HG02884 (cell line): ENCODE measurements at regions not wholly inside any gene's neighbourhood (a gene's known extent, or its start where the extent isn't known, plus 50 kb on each side); places are given as distances from the start of the nearest gene placed in this dataset.

Experiments used
- ATAC-seq: cut with Tn5 transposase; IDR thresholded peaks from one replicate; pipeline ENCODE4 v1.9.1; 2021; ENCODE audit warnings: mild to moderate bottlenecking, moderate library complexity; ENCODE audit not compliant: unreplicated experiment

DNA sequence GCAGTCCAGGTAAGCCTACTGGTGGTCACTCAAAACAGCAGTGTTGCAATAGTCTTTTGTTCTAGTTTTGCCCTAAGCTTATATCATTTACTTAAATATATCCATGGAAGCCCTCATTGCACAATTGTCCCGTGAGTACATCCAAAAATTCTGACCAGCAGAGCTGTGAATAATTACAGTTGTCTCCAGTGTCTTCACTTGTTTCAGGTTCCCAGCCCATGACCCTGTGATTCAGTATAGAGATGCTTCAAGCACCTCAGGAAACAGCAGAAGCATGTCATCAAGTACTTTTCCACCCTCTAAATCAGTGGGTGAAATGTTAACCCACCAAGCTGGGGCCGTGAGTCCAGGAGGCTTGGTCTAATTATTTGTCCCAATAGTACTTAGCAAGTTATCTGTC lies 214.9 kb upstream of the RPS6KA3 start:
- no peak for ATAC-seq

DNA sequence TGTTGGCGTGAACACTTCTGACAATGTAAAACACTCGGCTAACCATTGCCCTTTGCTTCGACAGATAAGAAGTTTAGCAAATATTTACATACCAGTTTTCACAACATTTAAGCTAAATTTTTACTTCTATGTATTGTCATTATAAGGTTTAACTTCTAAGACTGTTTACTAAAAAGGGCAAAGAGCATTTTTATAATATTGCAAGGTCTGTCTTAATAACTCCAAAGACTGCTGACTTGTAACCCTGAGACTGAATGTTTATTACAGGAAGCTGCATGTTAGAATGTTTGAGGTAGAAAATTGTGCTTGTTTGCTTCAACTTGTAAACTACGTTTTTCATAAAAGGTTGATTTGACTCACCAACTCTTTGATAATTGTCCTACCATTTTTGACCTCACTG lies 213.2 kb upstream of the RPS6KA3 start:
- ATAC-seq, result no peak

- no peak for ATAC-seq
Measured at GRCh38 chrX:20479048-20479447, 212.3 kb upstream of the RPS6KA3 start.

DNA sequence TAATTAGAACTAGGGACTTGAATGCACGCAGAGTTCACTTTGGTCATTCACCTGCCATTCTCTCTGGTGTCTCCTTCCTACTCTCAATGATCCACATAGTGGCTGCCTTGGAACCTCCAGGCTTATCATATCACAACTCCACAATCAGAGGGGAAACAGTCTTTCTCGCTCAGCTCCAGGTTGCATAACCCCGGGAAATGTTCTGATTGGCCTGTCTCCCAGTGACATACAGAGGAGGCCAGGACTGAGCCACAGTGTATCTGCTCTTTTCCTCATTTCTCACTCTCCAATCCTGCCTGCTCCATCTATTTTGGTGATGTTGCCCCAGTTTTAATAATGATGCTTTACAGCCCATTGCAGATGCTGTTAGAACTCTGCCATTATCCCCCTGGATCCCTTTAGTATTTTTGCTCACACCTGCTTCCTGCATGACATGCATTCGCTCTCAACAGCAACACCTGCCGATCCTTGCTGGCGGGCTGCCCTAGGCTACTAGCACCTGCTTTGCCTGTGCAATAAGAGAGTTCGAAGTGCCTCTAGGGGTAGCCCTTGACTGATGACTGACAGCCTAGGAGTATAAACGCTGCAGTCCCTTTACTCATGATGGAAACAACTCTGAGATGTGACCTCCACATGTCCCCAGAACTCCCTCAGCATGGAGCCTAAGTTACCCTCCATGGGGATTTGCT lies 211.3 kb upstream of the RPS6KA3 start:
- ATAC-seq, result no peak

DNA sequence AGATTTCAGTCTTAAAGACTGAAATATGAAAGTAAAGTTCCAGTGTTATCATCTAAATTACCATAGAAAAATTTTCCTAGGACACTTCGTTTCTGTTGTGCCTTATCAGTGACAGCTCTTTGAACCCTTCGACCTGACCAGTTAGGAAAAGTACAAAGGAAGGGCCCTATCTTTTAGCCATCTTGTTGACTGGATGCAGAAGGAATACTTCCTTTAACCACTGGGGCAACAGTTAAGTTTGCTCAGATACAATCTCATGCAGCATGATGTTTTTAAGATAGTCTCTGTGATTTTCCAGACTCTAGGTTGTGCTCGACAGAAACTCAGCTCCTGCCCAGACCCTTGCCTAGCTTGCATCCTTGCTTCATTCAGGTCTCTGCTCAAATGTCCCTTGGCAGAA lies 210.5 kb upstream of the RPS6KA3 start:
- ATAC-seq, result no peak

DNA sequence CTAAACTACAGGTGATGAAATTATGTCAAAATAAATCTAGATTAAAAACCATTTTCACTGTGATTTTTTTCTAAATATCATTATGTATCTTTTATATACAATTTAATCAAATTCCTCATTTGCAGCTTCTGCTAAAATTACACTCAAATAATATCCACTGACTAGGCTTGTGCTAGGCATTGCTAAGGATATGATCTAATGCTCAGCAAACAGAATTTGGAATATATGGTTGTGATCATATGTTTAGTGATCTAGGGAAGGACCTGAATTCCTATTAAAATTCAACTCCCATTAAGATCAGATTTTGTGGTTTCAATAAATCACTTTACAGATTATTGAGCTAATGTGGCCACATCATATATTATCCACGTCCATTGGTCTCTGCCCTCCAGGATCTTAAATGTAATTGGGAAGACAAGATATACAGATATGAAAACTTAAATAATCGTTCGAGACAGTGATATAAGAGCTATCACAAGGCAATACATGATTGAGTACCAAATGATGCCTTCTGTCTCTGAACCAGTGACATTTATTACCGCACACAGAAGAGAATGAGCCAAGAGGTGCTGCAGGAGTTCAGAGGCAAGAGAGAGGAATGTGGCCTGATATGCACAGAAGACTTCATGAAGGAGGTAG lies 206.0 kb upstream of the RPS6KA3 start:
- no peak for ATAC-seq

DNA sequence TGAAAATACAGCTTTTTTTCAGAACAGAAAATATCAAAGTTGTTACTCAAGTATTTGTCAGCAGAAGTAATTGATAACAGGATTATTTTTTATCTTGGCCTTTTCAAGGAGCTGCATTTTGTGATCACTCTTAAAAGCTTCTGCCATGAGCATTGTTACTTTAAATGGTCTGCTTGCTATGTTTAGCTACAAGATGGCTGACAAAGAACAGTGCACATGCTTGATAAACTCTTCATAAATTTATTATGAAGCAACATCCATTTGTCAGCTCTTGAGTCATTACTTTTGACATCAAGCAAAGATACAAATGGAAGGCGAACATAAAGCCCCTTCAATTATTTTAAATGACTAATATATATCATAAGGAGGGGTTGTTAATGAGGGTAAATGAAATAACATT lies 205.4 kb upstream of the RPS6KA3 start:
- ATAC-seq, result no peak

- no peak for ATAC-seq
Measured at GRCh38 chrX:20471483-20471882, 204.8 kb upstream of the RPS6KA3 start.

GRCh38 chrX:20463296-20464075 lies 196.8 kb upstream of the RPS6KA3 start:
- ATAC-seq, result no peak

- no peak for ATAC-seq
Measured at GRCh38 chrX:20461576-20461975, 194.9 kb upstream of the RPS6KA3 start.

DNA sequence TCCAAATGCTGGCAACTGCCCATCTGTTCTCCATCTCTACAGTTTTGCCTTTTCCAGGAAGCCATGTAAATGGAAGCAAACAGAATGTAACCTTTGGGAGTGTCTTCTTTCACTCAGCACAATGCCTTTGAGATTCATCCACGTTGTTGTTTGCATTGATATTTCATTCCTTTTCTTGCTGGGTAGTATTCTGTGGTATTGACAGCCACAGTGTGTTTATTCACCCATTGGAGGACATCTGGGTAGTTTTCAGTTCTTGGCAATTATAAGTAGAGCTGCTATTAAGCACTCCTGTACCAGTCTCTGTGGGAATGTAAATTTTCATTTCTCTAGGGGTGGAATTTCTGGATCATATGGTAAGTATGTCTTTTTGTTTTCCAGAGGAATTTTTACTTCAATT lies 194.3 kb upstream of the RPS6KA3 start:
- ATAC-seq, result no peak

DNA sequence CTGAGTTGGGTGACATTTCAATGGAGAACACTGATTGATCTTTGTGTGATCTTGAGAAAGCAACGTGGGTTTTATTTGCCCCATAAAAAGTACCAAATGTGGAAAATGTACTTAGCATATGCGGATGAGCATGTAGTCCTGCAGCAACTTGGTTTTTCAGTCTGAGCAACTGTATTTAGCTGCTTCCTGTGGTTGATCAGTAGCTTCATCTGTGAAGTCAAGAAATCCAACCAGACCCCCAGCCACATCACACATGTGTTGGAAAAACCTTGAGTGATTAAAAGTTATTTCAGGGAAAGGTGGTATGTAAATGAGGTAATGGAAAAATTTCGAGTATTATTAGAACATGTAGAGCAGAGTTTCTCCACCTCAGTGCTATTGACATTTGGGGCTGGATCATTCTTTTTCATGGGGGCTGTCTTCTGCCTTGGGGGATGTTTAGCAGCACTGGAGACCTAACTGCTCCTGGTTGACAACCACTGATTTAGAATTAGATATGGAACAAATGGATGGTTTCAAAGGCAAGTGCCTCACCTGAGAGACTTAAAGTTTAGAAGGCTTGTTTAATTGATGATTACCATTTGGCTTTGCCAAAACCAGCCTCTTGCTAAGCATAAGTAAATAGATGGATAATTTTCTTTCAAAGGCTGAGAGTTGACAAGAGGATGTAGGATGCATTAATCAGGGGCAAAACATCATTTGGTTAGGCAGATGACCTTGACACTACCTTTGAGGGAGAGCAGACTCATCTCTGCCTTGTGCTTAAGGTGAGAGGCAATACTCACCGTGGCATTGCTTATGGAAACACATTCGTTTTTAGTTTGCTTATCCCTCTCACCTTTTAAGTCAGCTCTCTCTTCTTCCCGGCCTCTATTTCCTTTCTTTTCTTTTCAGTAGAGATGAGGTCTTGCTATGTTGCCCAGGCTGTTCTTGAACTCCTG lies 193.0 kb upstream of the RPS6KA3 start:
- no peak for ATAC-seq

DNA sequence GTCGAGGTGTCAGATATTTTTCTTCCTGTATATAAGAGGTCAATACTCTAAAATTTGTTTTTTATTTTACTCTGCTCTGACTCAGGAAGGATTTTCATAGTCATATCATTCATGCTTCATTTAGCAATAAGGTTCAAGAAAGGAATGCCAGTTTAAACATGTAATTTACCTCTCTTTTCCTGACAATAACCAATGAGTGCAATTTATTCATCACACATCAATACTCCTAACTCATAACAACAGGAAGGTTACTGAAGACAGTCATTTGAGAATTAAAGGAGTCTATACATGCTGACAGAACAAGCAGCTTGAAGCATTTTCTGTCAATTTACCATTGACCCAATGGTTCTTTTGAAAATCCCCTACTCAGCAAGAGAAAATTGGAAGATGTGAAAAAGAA lies 190.3 kb upstream of the RPS6KA3 start:
- no peak for ATAC-seq

DNA sequence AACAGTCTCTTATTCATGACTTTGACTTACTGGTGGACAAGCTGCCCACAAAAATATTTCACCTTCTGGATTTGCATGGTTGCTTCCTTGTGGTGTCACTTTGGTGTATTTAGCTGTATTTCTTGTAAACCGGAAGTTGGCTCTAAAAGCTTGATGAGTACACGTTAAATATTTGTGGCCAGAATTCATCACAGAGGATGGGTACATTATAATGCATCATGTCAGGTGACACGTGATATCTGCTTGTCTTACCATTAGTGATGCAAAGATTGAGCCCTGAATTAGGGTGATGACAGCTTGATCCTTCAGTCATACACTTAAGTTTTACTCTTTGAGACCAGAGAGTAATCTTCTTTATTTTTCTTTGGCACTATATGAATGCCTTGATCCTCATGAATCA lies 188.3 kb upstream of the RPS6KA3 start:
- no peak for ATAC-seq

GRCh38 chrX:20454117-20454516 lies 187.4 kb upstream of the RPS6KA3 start:
- no peak for ATAC-seq

GRCh38 chrX:20452487-20452886 lies 185.8 kb upstream of the RPS6KA3 start:
- ATAC-seq, result peak; percentile 56

DNA sequence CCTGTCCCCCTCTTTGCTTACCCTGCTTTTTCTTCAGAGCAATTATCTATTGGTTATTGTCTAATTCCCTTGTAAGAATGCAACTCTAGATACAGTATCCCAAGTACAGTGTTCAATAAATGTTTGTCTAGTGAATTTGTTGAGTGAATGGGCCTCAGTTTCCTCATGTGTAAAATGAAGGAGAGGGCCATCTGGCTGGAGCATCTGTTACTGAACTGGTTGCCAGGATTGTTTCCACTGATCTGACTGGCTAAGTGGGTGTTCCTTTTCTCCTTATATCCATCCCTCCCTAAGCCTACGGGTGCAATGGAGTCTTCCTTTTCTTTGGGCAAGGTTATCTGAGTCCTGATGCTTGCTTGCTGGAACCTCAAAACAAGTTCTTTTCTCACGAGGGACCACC lies 185.2 kb upstream of the RPS6KA3 start:
- ATAC-seq, result no peak

DNA sequence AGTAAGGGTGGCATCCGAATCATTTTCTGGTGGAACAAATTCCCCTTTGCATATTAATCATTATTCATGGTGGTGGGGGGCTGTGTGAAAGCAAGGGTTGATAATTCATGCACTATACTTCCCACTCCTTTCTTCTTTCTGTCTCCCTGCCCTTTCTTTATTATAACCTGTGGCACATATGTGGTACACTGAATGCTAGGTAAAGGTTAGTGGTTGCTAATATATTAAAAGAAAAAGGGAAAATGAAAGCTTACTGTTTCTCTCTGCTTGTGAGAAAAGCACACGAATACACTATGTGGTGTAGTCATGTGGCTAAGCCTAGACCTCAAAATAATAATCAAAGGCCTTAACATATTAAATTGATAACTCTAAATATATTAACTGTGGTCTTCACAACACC lies 178.4 kb upstream of the RPS6KA3 start:
- no peak for ATAC-seq

DNA sequence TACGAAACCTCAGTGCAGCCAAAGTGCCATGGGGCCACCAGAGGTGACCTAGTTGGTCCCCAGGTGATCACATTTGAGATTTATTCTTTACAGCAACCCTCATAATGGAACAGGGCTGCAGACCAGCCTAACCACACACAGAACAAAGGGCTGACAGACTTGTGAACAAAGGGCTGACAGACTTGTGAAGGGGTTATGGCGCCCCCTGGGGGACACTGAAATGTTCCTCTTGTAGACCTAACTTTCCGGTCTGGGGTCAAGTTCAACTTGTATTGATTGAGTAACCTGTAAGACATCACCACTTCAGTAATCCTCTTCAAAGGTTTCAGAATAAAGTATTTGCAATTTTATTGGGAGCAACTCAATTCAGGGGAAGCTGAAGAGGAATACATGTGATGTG lies 175.9 kb upstream of the RPS6KA3 start:
- peak; percentile 56 for ATAC-seq

- ATAC-seq, result no peak
Measured at GRCh38 chrX:20441123-20441522, 174.4 kb upstream of the RPS6KA3 start.
